Right atrium auricular region (tissue), 2 donors: ENCODE measurements at regions not wholly inside any gene's neighbourhood (a gene's known extent, or its start where the extent isn't known, plus 50 kb on each side); places are given as distances from the start of the nearest gene placed in this dataset.

Source experiments
- DNase-seq: peaks from one replicate; pipeline ENCODE4 v3.0.0-alpha.2; 2019; ENCODE audit warnings: low spot score
- H3K27ac ChIP-seq, 2 donors: fragments of 200-600 bp; sonication (generic); 1 replicate in 1 of 2; 2 replicates in 1 of 2; pipeline ENCODE4 v1.5.1; 2016 to 2019
- H3K27me3 ChIP-seq, 2 donors: fragments of 200-600 bp; sonication (generic); one replicate each; pipeline versions ENCODE4 v1.5.1 to v1.6.0; 2017 to 2019
- H3K36me3 ChIP-seq: fragments of 200-600 bp; sonication (generic); one replicate; pipeline ENCODE4 v1.5.1; 2016
- H3K4me1 ChIP-seq, 2 donors: fragments of 200-600 bp; sonication (generic); one replicate each; pipeline versions ENCODE4 v1.5.1 to v1.6.0; 2017 to 2019
- H3K4me3 ChIP-seq, 2 donors: fragments of 200-600 bp; sonication (generic); 1 replicate in 1 of 2; 2 replicates in 1 of 2; pipeline ENCODE4 v1.5.1; 2017 to 2019; ENCODE audit warnings: mild to moderate bottlenecking in 1 of 2, moderate library complexity in 1 of 2
- H3K9me3 ChIP-seq, 2 donors: fragments of 200-600 bp; sonication (generic); one replicate each; pipeline ENCODE4 v1.5.1; 2019
- CTCF ChIP-seq, 2 donors: fragments of 200-600 bp; sonication (generic); IDR thresholded peaks; one replicate each; pipeline ENCODE4 v1.5.1; 2019; ENCODE audit warnings: antibody characterized with exemption in 2 of 2

- no peaks in the 10 kb centered on the region for H3K9me3 ChIP-seq
- TF ChIP-seq CTCF (IDR thresholded peaks at IDR 0.05): no peak
- H3K27ac ChIP-seq: no peak overlapping the region
- H3K36me3 ChIP-seq: no peaks in the 10 kb centered on the region
- H3K27me3 ChIP-seq: no peaks in the 10 kb centered on the region
- no peaks in the 10 kb centered on the region for H3K4me1 ChIP-seq
- H3K4me3 ChIP-seq: no peak overlapping the region
- no peak for DNase-seq
These were observed 281.9 kb downstream of the NDUFA10 start for GRCh38 chr2:239743206-239743605.

- H3K4me1 ChIP-seq: no peaks in the 10 kb centered on the region
- no peaks in the 10 kb centered on the region for H3K36me3 ChIP-seq
- no peaks in the 10 kb centered on the region for H3K9me3 ChIP-seq
- DNase-seq: no peak
- no peak overlapping the region for H3K4me3 ChIP-seq
- no peak for TF ChIP-seq CTCF (IDR thresholded peaks at IDR 0.05)
- H3K27me3 ChIP-seq: no peaks in the 10 kb centered on the region
- no peak overlapping the region for H3K27ac ChIP-seq
These were observed 282.8 kb downstream of the NDUFA10 start for GRCh38 chr2:239742377-239742776.

GRCh38 chr2:239739206-239739605 lies 285.9 kb downstream of the NDUFA10 start:
- TF ChIP-seq CTCF (IDR thresholded peaks at IDR 0.05): no peak
- no peak overlapping the region for H3K4me3 ChIP-seq
- H3K36me3 ChIP-seq: no peaks in the 10 kb centered on the region
- DNase-seq: no peak
- no peak overlapping the region for H3K27ac ChIP-seq
- no peaks in the 10 kb centered on the region for H3K9me3 ChIP-seq
- H3K27me3 ChIP-seq: no peaks in the 10 kb centered on the region
- no peaks in the 10 kb centered on the region for H3K4me1 ChIP-seq

- Histone ChIP-seq H3K4me1 (no peaks in the 10 kb centered on the region), H3K27me3 (no peaks in the 10 kb centered on the region), H3K4me3 (no peak overlapping the region), H3K27ac (no peak overlapping the region), H3K36me3 (no peaks in the 10 kb centered on the region), H3K9me3 (no peaks in the 10 kb centered on the region)
- TF ChIP-seq CTCF (IDR thresholded peaks at IDR 0.05): no peak
- no peak for DNase-seq
These were observed 287.0 kb downstream of the NDUFA10 start for GRCh38 chr2:239738159-239738558.

- no peak for DNase-seq
- H3K27me3 ChIP-seq: no peaks in the 10 kb centered on the region
- H3K4me1 ChIP-seq: no peaks in the 10 kb centered on the region
- H3K36me3 ChIP-seq: no peaks in the 10 kb centered on the region
- H3K9me3 ChIP-seq: no peaks in the 10 kb centered on the region
- no peak overlapping the region for H3K4me3 ChIP-seq
- TF ChIP-seq CTCF (IDR thresholded peaks at IDR 0.05): no peak
- H3K27ac ChIP-seq: no peak overlapping the region
These were observed 288.0 kb downstream of the NDUFA10 start for GRCh38 chr2:239737144-239737463.

- H3K4me3 ChIP-seq: no peak overlapping the region
- no peaks in the 10 kb centered on the region for H3K36me3 ChIP-seq
- H3K27me3 ChIP-seq: no peaks in the 10 kb centered on the region
- DNase-seq: no peak
- H3K4me1 ChIP-seq: no peaks in the 10 kb centered on the region
- no peak for TF ChIP-seq CTCF (IDR thresholded peaks at IDR 0.05)
- H3K9me3 ChIP-seq: no peaks in the 10 kb centered on the region
- H3K27ac ChIP-seq: no peak overlapping the region
These were observed 288.6 kb downstream of the NDUFA10 start for GRCh38 chr2:239736358-239737143.
